NCI-H1694 (cell line): ENCODE measurements at regions not wholly inside any gene's neighbourhood (a gene's known extent, or its start where the extent isn't known, plus 50 kb on each side); places are given as distances from the start of the nearest gene placed in this dataset.

Source experiments
- DNase-seq: peaks from one replicate; lab custom pipeline; 2025; lab: John Stamatoyannopoulos, UW

DNA sequence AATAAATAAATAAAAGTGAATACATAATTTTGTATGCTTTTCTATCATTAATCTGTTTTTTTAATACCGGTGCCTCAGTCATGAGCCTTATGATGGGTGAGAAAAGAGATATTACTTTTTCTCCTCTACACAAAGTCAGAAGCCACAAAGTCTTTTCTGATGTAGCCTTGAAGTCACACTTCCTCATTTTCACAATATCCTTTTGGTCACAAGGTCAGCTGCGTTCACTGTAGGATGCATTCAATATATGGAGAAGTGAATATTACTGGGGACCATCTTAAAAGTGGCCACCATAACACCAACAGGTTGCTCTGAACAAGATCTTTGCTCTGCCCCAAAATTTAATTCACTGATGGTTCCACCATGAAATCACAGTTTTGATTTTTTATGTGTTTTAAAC, 83.3 kb upstream of the TNR start:
- DNase-seq, result no peak

DNA sequence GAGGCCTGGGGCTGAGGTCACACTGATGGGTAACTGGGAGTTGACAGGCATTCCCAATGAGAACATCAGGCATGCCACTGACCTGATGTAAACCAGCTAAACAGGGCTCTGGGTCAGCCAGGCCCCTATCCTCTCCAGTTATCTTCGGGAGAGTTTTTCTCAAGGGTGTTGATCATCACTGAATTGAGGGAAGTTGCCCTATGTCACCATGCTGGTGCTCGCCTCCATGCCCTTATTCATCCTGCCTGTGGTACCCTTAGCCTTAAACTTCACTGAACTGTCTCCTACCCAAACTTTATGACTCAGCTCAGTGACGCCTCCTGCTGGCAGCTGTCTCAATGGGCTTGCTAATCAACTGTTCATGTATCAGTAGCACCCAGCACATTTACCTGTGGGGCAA, 80.7 kb upstream of the TNR start:
- peak; percentile 5 for DNase-seq

DNA sequence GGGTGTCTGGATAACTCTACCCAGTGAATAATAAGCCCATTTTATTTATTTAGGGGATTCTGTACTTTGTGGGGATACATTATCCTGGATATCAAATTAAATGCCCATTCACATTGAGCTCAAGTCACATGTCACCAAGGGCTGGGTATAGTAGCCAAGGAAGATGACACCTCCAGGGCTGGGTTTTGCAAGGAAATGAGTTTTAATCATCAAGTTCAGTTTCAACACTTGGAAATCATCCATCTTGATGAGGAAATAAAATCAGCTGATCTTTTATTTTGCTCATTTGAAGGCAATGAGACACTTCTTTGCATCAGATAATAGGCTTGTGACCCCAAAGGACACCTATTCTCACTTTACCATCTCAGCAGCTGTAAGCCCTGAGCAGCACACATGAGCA, 80.0 kb upstream of the TNR start:
- no peak for DNase-seq

DNA sequence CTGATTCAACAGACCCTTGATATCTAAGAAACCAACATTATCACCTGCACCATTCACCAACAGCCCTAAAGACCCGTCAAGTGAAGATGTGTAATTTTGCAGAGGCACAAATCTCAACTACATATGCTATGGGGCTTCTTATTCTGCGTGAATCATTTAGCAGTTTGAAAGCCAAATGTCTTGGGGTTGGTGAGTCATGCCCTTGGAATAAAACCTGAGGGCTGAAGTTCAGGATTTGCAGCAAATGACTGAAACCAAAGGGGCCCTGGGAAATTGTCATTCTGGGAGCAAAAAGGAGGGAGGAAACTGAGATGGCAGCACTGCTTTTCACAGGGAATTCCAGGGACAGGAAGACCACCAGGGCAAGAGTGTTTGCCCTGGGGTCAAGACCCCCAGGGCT, 79.2 kb upstream of the TNR start:
- no peak for DNase-seq

DNA sequence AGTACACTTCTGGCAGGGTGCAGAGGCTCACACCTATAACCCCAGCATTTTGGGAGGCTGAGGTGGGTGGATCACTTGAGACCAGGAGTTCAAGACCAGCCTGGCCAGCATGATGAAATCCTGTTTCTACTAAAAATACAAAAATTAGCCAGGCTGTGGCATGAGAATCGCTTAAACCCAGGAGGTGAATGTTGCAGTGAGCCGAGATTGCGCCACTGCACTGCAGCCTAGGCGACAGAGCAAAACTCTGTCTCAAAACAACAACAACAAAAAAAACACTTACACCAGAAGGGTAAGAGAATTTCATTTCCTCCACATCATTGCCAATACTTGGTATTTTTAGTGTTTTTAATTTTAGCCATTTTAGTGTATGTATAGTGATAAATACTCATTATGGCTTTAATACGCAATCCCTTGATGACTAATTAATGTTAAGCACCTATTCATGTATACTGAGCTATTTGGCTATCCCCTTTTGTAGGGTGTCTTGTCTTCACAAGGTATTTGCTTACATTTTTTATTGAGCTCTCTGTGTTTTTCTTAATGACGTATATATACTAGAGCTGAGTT, 77.1 kb upstream of the TNR start:
- DNase-seq, result no peak

DNA sequence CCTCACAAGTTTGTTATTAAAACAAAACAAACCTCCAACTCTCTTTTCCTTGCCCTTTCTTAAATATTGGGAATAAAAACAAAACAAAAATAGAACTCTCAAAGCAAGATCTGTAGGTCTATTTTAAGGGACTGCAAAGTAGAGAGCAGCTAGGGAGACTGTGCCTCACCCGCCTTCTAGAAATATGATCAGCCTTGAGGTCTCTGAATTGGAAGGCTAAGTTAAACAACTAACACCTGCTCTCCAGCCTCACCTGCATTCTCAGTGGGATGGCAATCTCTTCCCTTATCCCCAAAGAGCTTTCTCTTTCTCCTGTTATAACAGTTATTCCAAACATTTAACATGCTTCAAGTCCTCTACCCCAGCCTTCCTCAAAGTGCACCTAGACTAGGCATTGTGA, 75.5 kb upstream of the TNR start:
- DNase-seq, result no peak

DNA sequence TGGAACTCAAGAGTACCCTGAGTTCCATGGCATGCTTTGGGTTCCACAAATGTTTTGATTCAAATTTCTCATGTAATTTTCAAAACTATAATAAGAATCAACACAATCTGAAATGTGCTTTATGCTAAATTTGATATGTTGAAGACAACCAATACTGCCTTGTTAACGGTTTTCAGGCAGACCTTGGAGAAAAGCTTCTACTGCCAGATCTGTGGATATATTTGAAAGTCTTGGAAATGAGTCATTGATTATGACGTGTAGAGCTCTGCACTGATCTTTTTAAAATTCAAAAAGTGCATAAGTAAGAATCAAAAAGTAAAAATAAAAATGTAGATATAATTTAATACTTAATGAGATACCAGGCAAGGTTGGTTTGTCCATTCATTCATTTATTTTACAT, 74.0 kb upstream of the TNR start:
- DNase-seq, result no peak

DNA sequence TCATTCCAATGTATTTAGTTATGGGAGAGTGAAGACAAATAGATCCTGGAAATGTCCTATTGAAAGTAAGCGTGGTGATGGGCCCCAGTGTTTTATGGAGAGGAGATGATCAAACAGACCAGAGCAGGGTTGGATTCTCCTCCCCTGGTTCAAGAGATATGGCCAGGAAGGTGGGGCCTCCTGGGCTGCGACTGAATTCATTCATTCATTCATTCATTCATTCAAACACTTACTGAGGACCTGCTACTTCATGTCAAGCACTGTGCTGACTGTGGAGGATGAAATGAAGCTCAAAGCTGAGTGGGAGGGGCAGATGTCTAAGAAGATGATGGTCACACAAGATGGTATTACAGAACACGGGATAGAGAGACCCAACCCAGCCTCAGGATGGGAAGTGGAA, 71.5 kb upstream of the TNR start:
- DNase-seq, result no peak

DNA sequence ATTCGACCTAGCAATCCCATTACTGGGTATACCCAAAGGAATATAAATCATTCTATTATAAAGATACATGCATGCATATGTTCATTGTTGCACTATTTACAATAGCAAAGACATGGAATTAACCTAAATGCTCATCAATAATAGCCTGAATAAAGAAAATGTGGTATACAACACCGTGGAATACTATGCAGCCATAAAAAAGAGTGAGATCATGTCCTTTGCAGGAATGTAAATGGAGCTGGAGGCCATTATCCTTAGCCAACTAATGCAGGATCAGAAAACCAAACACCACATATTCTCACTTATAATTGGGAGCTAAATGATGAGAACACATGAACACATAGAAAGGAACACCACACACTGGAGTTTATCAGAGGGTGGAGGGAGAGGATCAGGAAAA, 69.5 kb upstream of the TNR start:
- DNase-seq, result no peak

DNA sequence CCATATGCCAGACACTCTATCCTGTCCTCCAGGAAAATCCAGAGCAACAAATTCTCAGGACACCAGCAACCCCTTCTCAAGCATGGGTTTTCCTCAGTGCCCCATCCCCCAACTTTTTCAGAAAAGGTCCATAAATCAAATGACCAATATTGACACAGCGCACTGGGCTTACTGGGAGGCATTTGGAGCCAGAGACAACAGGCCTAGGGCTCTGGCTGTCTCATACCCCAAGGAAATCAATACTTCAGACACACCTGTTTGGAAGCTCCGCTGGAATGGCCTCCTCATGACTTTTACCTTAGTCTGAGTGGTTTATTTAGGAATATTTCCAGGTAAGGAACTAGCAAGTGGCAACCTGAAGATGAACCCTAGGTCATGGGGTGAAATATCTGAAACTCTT, 66.9 kb upstream of the TNR start:
- DNase-seq, result no peak

DNA sequence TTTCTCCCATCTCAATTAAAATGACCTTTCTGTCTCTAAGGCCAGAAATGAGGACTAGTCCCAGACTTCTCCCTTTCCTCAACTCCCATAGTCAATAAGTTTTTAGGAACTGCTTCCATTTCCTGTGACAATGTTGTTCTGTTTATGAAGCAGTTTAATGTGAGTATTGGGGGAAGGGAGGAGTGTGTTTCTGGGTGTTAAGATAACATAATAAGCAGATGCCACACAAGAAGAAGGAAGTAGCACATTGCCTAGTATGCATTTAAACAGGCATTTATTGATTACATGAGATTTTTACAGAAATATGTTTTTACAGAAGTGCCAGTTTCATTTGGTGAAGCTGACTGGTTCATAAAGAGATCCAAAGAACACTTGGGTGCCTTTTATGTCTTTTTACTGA, 65.6 kb upstream of the TNR start:
- DNase-seq, result no peak

DNA sequence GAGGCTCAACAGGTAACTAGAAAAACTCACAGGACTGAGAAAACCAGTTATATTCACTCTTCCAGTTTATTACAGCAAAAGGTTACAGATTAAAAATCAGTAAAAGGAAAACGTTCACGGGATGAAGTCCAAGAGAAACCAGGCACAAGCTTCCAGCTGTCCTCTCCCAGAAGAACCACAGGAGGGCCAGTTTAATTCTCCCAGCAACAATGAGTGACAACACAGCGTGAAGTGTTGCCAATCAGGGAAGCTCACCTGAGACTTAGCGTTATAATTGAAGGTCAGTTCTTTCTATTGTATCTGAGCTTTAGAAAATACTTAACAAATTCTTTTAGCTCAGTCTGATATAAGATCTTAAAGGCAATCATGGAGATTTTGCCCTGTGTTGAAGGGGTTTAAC, 65.2 kb upstream of the TNR start:
- DNase-seq, result no peak

DNA sequence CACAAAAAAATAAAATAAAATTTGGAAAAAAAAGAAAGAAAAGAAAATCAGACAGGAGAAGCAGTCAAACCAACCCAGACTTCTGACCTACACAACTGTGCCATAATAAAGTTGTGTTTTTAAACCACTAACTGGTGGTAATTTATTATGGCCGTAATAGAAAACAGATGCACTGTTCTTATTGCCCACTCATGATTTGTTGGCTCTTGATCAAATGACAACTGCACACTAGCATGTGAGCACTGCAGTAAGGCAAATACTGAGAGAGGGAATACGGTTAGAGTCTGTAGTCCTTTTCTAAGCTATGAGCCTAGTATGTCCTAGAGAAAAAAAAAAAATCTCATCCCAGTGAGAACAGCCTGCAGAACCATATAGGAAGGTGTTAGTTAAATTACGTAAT, 61.2 kb upstream of the TNR start:
- DNase-seq, result no peak

DNA sequence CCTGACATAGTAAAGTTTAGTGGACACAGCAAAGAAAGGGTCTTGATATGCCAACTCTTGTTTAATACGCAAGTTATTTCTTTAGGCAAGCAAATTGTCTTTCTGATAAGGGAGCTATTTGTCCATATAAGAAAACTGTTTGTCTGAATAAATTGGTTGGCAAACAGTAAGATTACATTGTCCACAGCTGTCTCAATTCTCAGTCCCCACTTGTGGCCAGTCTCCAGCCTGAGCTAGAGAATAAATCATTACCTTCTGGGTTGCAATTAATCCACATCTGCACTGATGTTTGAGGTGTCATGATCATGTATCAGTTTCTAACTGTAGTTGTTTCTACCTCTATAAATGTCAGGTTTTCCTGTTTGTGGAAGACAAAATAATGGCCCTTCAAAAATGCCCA, 60.0 kb upstream of the TNR start:
- DNase-seq, result no peak

DNA sequence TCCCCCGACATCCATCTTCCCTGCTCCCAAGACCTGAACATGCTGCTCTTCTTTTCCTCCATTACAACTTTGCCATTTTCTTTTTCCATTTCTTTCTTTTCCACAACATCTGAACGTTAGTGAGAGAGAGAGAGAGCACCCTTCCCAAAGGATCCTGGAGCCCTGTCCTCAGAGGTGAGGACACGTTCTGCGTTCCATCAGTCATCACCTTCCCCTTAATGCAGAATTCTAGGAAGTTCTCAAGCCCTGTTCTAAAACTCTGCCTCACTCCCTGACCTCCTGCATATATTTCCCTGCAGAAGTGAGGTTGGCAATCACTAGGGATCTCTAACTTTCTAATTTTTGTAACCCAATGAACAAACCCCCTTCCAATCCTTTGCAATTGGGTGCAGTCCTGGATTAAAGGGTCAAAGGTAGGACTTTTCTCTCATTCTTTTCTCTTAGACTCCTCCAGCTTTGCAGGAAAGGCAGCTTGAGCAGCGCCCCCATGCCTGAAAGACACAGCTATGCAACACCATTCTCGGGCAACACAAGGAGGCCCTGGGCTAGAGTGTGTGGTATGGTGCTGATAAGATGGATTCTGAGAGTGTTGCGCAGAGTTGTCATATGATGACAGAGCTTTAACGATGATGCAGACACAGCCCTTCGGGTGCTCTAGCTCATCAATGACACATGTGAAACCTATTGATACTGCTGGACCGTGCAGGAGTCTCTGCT, 59.2 kb upstream of the TNR start:
- no peak for DNase-seq

DNA sequence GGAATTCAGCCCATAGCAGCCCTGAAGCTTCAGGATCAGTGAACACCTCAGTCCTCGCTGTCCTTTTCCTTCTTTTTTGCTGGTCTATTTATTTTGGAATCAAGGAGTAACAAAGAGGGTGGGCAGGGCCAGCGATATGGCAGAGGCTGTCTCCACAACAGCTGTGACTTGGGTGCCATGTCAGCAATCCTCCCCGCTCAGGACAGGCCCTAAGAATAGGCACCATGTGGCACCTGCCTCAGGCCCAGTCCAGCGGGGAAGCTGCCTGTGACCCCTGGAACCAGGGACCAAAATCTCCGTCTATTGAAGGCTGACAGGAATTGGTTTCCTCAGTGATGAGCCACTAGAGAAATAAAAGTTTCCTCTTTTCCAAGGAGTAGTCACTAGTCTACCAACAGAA, 58.6 kb upstream of the TNR start:
- no peak for DNase-seq

DNA sequence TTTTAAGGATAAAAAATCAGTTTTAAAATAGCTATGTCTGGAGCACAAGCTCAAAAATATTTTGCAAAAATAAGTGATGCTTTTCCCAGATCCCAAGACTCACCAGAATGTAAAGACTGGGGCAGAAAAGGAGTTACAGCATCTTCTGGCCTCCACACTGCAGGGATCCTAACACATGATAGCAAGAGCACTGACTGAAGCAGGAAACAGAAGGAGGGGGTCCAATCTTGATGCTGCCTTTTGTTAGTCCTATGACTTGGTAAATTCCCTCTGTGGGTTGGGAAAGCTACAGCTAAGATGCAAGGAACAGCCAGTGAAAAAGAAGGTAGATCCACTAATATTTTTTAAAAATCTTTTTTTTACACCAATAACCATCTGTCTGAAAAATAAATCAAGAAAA, 54.2 kb upstream of the TNR start:
- no peak for DNase-seq

DNA sequence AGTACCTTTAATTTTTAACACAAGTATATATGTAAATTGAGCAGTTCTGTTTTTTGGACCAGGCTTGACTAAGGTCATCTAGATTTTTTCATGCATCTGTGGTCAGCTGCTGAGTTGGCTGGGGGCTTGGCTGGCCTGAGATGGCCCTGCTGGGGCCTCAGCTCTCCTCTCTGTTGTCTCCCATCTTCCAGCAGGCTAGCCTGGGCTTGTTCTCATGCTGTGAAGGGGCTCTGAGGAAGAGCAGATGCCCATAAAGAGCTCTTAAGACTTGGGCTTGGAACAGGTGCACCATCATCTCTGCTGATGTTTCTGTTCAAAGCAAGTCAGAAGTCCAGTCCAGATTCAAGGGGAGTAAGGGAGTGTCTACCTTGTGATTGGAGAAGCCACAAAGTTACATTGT, 51.2 kb upstream of the TNR start:
- DNase-seq, result no peak

DNA sequence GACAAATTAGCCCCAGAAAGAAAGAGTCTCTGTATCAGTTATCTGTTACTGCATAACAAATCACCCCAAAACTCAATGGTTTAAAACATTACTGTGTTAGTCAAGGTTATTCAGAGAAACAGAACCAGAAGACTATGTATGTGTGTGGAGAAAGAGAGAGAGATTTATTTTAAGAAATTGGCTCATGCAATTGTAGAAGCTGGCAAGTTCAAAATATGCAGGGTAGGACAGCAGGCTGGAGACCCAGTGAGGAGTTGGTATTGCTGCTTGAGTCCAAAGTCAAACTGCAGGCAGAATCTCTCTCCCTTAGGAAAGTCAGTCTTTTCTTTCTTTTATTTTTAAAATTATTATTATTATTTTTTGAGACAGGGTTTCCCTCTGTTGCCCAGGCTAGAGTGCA, 50.2 kb upstream of the TNR start:
- DNase-seq, result no peak
